Tibial artery (tissue), 4 donors: ENCODE measurements at regions not wholly inside any gene's neighbourhood (a gene's known extent, or its start where the extent isn't known, plus 50 kb on each side); places are given as distances from the start of the nearest gene placed in this dataset.

Experiments used
- DNase-seq, 2 donors: peaks; one replicate each; pipeline ENCODE4 v3.0.0-alpha.2; 2019
- H3K27ac ChIP-seq, 2 donors: fragments of 200-600 bp; sonication (generic) in 1 of 2; 1 replicate in 1 of 2; 2 replicates in 1 of 2; pipeline ENCODE4 v1.5.1; 2018 to 2019; ENCODE audit warnings: mild to moderate bottlenecking in 1 of 2
- H3K27me3 ChIP-seq, 2 donors: fragments of 200-600 bp; sonication (generic) in 1 of 2; one replicate each; pipeline versions ENCODE4 v1.5.1 to v1.6.0; 2016 to 2019
- H3K36me3 ChIP-seq, 3 donors: fragments of 200-600 bp; sonication (generic) in 2 of 3; one replicate each; pipeline ENCODE4 v1.5.1; 2016 to 2019; ENCODE audit warnings: mild to moderate bottlenecking in 2 of 3
- H3K4me1 ChIP-seq, 4 donors: fragments of 200-600 bp; sonication (generic) in 2 of 4; 1 replicate in 3 of 4; 2 replicates in 1 of 4; pipeline ENCODE4 v1.5.1; 2016 to 2019
- H3K4me3 ChIP-seq, 2 donors: fragments of 200-600 bp; sonication (generic) in 1 of 2; 1 replicate in 1 of 2; 2 replicates in 1 of 2; pipeline ENCODE4 v1.5.1; 2018 to 2019; ENCODE audit warnings: mild to moderate bottlenecking in 2 of 2
- H3K9me3 ChIP-seq, 3 donors: fragments of 200-600 bp; sonication (generic) in 1 of 3; one replicate each; pipeline ENCODE4 v1.5.1; 2016 to 2019
- CTCF ChIP-seq, 2 experiments: fragments of 200-600 bp in 1 of 2; fragments of 450-650 bp in 1 of 2; IDR thresholded peaks; one replicate each; pipeline ENCODE4 v1.5.1; 2017 to 2019; ENCODE audit warnings: antibody characterized with exemption in 2 of 2, mild to moderate bottlenecking in 1 of 2, moderate library complexity in 1 of 2
- intact Hi-C: fragments of 100-400 bp; cut with DNase I; formaldehyde crosslinking; loops from one replicate; pipeline ENCODE4 v1.15.0; 2023; ENCODE audit warnings: low total_unique reads

GRCh38 chrX:13112499-13112898, 68.1 kb upstream of the FAM9C start:
- H3K27ac ChIP-seq: peak overlapping the region in 1 of 2 donors; percentile 76
- no peak overlapping the region for H3K4me3 ChIP-seq
- intact Hi-C loops: no loop called here
- H3K9me3 ChIP-seq: no peaks in the 10 kb centered on the region
- peaks cover 0 to 36% (median 0%) of the 10 kb centered on the region in 4 donors for H3K4me1 ChIP-seq
- H3K27me3 ChIP-seq: no peaks in the 10 kb centered on the region
- H3K36me3 ChIP-seq: no peaks in the 10 kb centered on the region
- no peak for DNase-seq
- TF ChIP-seq CTCF (IDR thresholded peaks at IDR 0.05): no peak

- peak; percentile 57 to 83 for DNase-seq
- peak overlapping the region; percentile 71 to 76 for H3K27ac ChIP-seq
- H3K4me3 ChIP-seq: no peak overlapping the region
- intact Hi-C loops: no loop called here
- no peak for TF ChIP-seq CTCF (IDR thresholded peaks at IDR 0.05)
- H3K9me3 ChIP-seq: no peaks in the 10 kb centered on the region
- H3K36me3 ChIP-seq: no peaks in the 10 kb centered on the region
- H3K4me1 ChIP-seq: peaks cover 0 to 36% (median 0%) of the 10 kb centered on the region in 4 donors
- no peaks in the 10 kb centered on the region for H3K27me3 ChIP-seq
Measured at GRCh38 chrX:13110433-13111324, 66.3 kb upstream of the FAM9C start.

GRCh38 chrX:13109817-13110216, 65.4 kb upstream of the FAM9C start:
- intact Hi-C loops: no loop called here
- no peaks in the 10 kb centered on the region for H3K9me3 ChIP-seq
- DNase-seq: no peak

GRCh38 chrX:13103914-13104274, 59.5 kb upstream of the FAM9C start:
- H3K9me3 ChIP-seq: no peaks in the 10 kb centered on the region
- H3K27ac ChIP-seq: no peak overlapping the region
- H3K4me1 ChIP-seq: peaks cover 0 to 41% (median 7%) of the 10 kb centered on the region in 4 donors
- H3K27me3 ChIP-seq: no peaks in the 10 kb centered on the region
- intact Hi-C loops: no loop called here
- H3K4me3 ChIP-seq: no peak overlapping the region
- no peak for TF ChIP-seq CTCF (IDR thresholded peaks at IDR 0.05)
- DNase-seq: no peak
- no peaks in the 10 kb centered on the region for H3K36me3 ChIP-seq

More at GRCh38 chrX:13109817-13110216, 65.4 kb upstream of the FAM9C start:
- Histone ChIP-seq H3K4me3 (no peak overlapping the region), H3K27me3 (no peaks in the 10 kb centered on the region), H3K4me1 (peaks cover 0 to 30% (median 0%) of the 10 kb centered on the region in 4 donors), H3K36me3 (no peaks in the 10 kb centered on the region), H3K27ac (peak overlapping the region; percentile 71 to 76)
- TF ChIP-seq CTCF (IDR thresholded peaks at IDR 0.05): no peak

- Histone ChIP-seq H3K4me1 (peaks cover 0 to 46% (median 7%) of the 10 kb centered on the region in 4 donors), H3K27ac (peak overlapping the region; percentile 63 to 68), H3K36me3 (no peaks in the 10 kb centered on the region), H3K27me3 (no peaks in the 10 kb centered on the region), H3K4me3 (no peak overlapping the region), H3K9me3 (no peaks in the 10 kb centered on the region)
- DNase-seq: no peak
- no peak for TF ChIP-seq CTCF (IDR thresholded peaks at IDR 0.05)
- intact Hi-C loops: no loop called here
Measured at GRCh38 chrX:13103188-13103913, 58.9 kb upstream of the FAM9C start.
